Activated CD4-positive, alpha-beta T cell treated with anti-CD3 and anti-CD28 coated beads, Interleukin-2, Interleukin-4, amounts not matched to agents 100 ng/mL and 50 ng/mL, durations not matched to agents 16 hours and 8 hours (primary cell): ENCODE measurements at regions not wholly inside any gene's neighbourhood (a gene's known extent, or its start where the extent isn't known, plus 50 kb on each side); places are given as distances from the start of the nearest gene placed in this dataset.
"Not testable (repeated sequence)": the region's sequence is repeated elsewhere in the genome, so short reads cannot be mapped to it uniquely, and the experiment has no call there.

Experiments
- DNase-seq: peaks from one replicate; pipeline ENCODE4 v3.0.0-alpha.2; 2020; ENCODE audit warnings: low spot score

- no peak for DNase-seq
Observed at GRCh38 chr3:30521156-30521715, 85.2 kb upstream of the TGFBR2 start.

GRCh38 chr3:30522476-30522875, 83.9 kb upstream of the TGFBR2 start:
- no peak for DNase-seq

- no peak for DNase-seq
Observed at GRCh38 chr3:30523366-30523765, 83.0 kb upstream of the TGFBR2 start.

GRCh38 chr3:30524357-30525040, 81.9 kb upstream of the TGFBR2 start:
- peak; percentile 33 for DNase-seq

- no peak for DNase-seq
Observed at GRCh38 chr3:30526031-30526430, 80.4 kb upstream of the TGFBR2 start.

GRCh38 chr3:30527186-30527585, 79.2 kb upstream of the TGFBR2 start:
- no peak for DNase-seq

GRCh38 chr3:30527720-30528119, 78.7 kb upstream of the TGFBR2 start:
- DNase-seq = no peak

- no peak for DNase-seq
Observed at GRCh38 chr3:30530084-30530483, 76.3 kb upstream of the TGFBR2 start.

- no peak for DNase-seq
Observed at GRCh38 chr3:30531017-30531570, 75.3 kb upstream of the TGFBR2 start.

GRCh38 chr3:30535525-30535924, 70.9 kb upstream of the TGFBR2 start:
- no peak for DNase-seq

GRCh38 chr3:30538791-30539190, 67.6 kb upstream of the TGFBR2 start:
- DNase-seq = no peak

- DNase-seq = no peak
Observed at GRCh38 chr3:30539206-30539605, 67.2 kb upstream of the TGFBR2 start.

GRCh38 chr3:30539772-30540171, 66.6 kb upstream of the TGFBR2 start:
- no peak for DNase-seq

- DNase-seq = not testable (repeated sequence)
Observed at GRCh38 chr3:30541156-30541555, 65.2 kb upstream of the TGFBR2 start.

GRCh38 chr3:30542897-30543296, 63.5 kb upstream of the TGFBR2 start:
- DNase-seq = no peak

GRCh38 chr3:30544812-30545211, 61.6 kb upstream of the TGFBR2 start:
- DNase-seq = no peak

- DNase-seq = no peak
Observed at GRCh38 chr3:30546934-30547333, 59.5 kb upstream of the TGFBR2 start.

GRCh38 chr3:30547716-30548115, 58.7 kb upstream of the TGFBR2 start:
- no peak for DNase-seq

GRCh38 chr3:30548600-30548999, 57.8 kb upstream of the TGFBR2 start:
- DNase-seq = no peak

GRCh38 chr3:30549600-30549999, 56.8 kb upstream of the TGFBR2 start:
- DNase-seq = no peak

GRCh38 chr3:30550246-30550645, 56.2 kb upstream of the TGFBR2 start:
- no peak for DNase-seq

GRCh38 chr3:30551266-30551665, 55.1 kb upstream of the TGFBR2 start:
- DNase-seq = no peak

GRCh38 chr3:30551927-30552326, 54.5 kb upstream of the TGFBR2 start:
- no peak for DNase-seq
